Fibroblast of mammary gland (primary cell): ENCODE measurements at regions not wholly inside any gene's neighbourhood (a gene's known extent, or its start where the extent isn't known, plus 50 kb on each side); places are given as distances from the start of the nearest gene placed in this dataset.
"Not testable (repeated sequence)": the region's sequence is repeated elsewhere in the genome, so short reads cannot be mapped to it uniquely, and the experiment has no call there.

Experiments used
- DNase-seq: peaks from one replicate; pipeline ENCODE4 v3.0.0-alpha.2; 2010; ENCODE audit warnings: low read depth
- H3K4me3 ChIP-seq: 2 replicates; pipeline ENCODE4 v1.5.1; 2011; ENCODE audit warnings: low read depth, mild to moderate bottlenecking, low read length, moderate library complexity; ENCODE audit not compliant: control insufficient read depth
- CTCF ChIP-seq: conservative IDR thresholded peaks from 2 replicates; pipeline ENCODE4 v1.5.1; 2011; ENCODE audit warnings: low read depth, low read length, inconsistent platforms; ENCODE audit not compliant: control insufficient read depth, insufficient read depth

- H3K4me3 ChIP-seq: no peak overlapping the region
- no peak for DNase-seq
- no peak for TF ChIP-seq CTCF
Measured at GRCh38 chrX:38943120-38943519, 141.9 kb downstream of the MID1IP1 start.

- no peak overlapping the region for H3K4me3 ChIP-seq
- DNase-seq: no peak
- no peak for TF ChIP-seq CTCF
Measured at GRCh38 chrX:38948046-38948445, 146.8 kb downstream of the MID1IP1 start.

- TF ChIP-seq CTCF: no peak
- H3K4me3 ChIP-seq: no peak overlapping the region
Measured at GRCh38 chrX:38954520-38954919, 153.3 kb downstream of the MID1IP1 start.

GRCh38 chrX:38959736-38960135, 158.5 kb downstream of the MID1IP1 start:
- H3K4me3 ChIP-seq: no peak overlapping the region
- no peak for TF ChIP-seq CTCF
- DNase-seq: no peak

More at GRCh38 chrX:38954520-38954919, 153.3 kb downstream of the MID1IP1 start:
- DNase-seq: no peak

DNA sequence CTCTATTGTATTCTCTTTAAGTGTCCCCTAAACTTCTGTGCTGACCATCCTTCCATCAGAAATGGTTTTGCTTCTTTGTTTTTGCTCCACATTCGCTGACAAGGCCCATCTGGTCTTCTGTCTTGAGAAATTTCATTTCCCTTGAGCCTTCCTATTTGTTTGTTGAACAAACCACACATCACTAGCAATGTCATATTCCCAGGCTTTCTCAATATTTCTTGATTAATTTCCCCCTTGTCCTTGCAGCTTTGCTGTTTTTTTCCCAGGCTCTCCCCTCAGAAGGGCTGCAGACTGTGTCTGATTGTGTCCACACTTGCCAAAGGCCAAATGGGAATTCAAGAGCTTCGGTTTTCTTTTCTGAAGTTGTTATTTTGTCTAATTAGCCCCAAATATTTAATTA, 158.9 kb downstream of the MID1IP1 start:
- no peak for TF ChIP-seq CTCF
- DNase-seq: peak; percentile 81
- H3K4me3 ChIP-seq: no peak overlapping the region

DNA sequence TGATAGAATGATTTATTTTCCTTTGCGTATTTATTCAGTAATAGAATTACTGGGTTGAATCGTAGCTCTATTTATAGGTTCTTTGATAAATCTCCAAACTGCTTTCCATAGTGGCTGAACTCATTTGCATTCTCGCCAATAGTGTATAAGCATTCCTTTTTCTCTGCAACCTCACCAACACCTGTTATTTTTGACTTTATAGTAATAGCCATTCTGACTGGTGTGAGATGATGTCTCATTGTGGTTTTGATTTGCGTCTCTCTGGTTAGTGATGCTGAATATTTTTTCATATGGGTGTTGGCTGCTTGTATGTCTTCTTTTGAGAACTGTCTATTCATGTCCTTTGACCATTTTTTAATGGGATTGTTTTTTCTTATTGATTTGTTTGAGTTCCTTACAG, 160.7 kb downstream of the MID1IP1 start:
- DNase-seq: no peak
- H3K4me3 ChIP-seq: no peak overlapping the region
- TF ChIP-seq CTCF: no peak

DNA sequence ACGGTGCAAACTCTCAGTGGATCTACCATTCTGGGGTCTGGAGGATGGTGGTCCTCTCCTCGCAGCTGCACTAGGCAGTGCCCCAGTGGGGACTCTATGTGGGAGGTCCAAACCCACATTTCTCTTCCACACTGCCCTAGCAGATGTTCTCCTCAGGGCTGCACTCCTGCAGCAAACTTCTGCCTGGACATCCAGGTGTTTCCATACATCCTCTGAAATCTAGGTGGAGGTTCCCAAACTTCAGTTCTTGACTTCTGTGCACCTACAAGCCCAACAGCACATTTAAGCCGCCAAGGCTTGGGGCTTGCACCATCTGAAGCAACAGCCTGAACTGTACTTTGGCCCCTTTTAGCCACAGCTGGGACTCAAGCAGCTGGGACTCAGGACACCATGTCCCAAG, 162.0 kb downstream of the MID1IP1 start:
- H3K4me3 ChIP-seq, DNase-seq: not testable (repeated sequence)

- TF ChIP-seq CTCF: no peak
- no peak for DNase-seq
- no peak overlapping the region for H3K4me3 ChIP-seq
Measured at GRCh38 chrX:38965888-38966287, 164.6 kb downstream of the MID1IP1 start.
